CD4-positive, alpha-beta T cell treated with Interleukin-12 subunit alpha and Interleukin-12 subunit beta, for 1 hour (primary cell): ENCODE measurements at regions not wholly inside any gene's neighbourhood (a gene's known extent, or its start where the extent isn't known, plus 50 kb on each side); places are given as distances from the start of the nearest gene placed in this dataset.
"Not testable (repeated sequence)": the region's sequence is repeated elsewhere in the genome, so short reads cannot be mapped to it uniquely, and the experiment has no call there.

Experiments used
- DNase-seq: peaks from one replicate; pipeline ENCODE4 v3.0.0-alpha.2; 2020

GRCh38 chr3:144477593-144477992 lies 506.0 kb downstream of the DIPK2A start:
- no peak for DNase-seq

DNA sequence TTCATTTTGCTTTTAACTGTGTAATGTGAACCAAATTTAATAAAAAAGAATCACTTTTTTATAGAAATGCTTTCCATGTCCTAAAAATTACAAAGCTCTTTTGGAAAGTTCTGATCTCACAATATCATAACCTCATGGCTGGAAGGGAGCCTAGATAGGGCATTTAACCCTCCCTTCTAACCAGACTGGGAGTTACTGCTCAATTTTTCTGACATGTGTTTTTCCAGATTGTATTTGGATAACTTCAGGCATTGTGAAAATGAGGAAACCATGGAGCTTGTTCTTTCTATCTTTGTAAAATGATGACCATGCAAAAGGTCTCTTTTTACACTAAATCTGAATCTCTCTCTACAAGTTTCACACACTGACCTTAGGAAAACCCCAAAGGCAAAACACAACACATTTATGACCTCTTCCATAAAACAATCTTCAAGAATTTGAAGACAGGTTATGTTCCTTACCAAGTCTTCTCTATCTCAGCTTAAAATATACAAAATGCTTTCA lies 508.8 kb downstream of the DIPK2A start:
- DNase-seq: no peak

GRCh38 chr3:144482876-144483275 lies 511.3 kb downstream of the DIPK2A start:
- no peak for DNase-seq

DNA sequence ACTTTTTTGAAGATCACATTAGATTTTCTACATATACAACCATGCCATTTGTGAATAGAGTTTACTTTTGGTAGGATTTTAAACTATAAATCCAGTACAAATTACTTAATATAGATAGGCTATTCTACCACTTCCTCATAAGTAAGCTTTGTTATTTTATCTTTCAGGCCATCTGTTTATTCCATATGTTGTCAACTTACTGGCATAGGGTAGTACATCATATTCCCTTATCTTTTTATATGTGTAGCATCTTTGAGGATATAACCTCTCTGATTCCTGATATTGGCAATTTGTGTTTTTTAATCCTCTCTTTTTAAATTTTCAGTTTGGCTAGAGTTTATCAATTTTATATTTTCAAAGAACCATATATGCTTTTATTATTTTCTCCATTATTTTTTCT lies 515.4 kb downstream of the DIPK2A start:
- DNase-seq: no peak

- DNase-seq: no peak
These were observed 517.3 kb downstream of the DIPK2A start for GRCh38 chr3:144488927-144489326.

- DNase-seq: no peak
These were observed 519.7 kb downstream of the DIPK2A start for GRCh38 chr3:144491333-144491732.

DNA sequence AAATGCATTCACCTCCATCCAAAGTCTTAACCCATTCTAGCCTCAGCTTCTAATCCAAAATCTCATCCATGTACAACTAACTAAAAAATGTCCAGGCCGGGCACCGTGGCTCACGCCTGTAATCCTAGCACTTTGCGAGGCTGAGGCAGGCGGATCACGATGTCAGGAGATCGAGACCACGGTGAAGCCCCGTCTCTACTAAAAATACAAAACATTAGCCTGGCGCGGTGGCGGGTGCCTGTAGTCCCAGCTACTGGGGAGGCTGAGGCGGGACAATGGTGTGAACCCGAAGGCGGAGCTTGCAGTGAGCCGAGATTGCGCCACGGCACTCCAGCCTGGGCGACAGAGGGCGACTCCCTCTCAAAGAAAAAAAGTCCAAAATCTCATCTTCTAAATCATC lies 523.0 kb downstream of the DIPK2A start:
- not testable (repeated sequence) for DNase-seq

DNA sequence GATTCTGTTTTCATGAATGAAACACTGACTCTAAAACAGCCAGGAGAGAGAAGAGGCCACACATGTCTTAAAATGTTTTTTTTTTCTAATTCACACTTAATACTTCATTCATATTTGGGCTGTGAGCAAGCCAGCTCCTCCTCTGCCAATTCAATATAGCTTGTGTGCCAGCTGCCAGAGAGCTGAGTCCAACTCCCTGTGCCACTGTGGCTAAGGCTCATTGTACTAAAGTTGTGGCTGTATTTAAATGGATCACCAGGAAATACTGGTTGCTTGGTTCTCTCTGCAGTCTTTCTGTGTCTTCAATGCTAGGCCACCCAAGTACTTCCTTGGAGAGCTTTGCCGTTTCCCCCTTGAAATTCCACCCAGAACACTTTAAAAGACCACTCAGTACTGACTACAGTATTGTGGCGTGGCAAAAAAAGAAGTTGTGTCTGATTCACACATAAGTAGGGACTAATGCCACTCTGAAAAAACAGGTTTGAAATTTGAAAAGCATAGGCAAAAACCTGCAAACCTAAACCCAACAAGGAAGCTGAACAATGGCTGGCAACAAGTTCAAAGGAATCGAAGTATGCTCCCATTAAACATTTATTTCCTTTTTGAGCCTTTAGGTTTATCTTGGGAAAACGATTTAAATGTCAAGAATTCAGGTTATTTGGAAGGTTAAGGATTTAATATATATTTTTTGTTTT lies 524.7 kb downstream of the DIPK2A start:
- DNase-seq: no peak

DNA sequence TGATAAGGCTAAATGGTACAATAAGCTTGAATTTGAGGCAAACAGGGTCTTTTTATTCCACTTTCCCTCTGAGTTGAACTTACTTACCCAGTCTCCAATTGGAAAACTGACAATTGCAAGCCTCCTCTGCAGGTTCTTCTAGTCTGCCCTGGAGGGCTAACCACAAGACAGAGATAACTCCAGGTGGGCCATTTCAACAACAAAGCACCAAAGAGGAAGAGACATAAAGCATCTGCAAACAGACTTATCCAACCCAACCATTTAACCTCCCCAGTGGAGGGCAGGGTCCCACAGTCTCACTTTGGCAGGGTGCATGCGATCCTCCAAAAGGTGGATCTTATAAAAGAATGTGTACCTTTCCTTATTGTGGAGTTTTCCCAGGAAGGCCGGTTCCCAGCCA lies 525.8 kb downstream of the DIPK2A start:
- DNase-seq: no peak

DNA sequence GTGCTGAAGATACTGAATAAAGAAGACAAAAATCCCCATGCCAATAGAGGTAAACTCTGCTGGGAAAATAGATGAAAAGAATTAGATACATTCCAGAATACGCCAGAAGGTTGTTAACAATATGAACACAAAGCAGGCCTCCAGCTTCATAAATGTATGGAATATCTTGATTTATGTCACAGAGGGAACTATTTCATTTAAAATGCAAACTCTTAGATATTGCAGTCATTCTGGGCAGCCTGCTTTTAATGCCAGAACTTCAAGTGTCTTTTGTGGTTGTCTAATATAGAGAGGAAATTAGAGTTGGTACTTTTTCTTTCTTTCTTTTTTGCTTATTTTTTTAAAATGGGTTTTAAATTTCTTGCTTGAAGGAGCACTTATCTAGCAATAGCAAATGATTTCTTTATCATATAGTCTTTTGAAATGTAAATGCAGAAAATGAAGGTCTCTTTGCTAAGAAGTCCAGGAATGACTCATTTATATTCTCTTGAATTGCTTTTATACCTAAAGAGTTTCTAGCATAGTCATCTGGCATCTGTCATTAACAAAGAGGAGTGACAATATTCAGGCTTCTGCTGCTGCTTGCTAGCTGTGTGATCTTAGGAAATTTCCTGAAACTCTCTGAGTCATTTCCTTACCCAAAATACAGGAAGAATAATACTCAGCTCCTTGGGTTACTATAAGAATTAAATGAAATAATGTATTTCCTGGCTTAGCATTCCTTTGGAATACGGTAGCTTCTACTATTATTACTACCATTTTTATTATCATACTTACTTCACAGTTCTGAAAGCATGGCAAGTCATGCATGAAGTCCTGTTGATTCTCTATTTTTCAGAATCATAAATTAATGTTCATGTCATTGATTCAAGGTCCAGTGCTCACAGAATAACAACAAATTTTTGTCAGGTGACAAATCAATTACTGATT lies 527.6 kb downstream of the DIPK2A start:
- no peak for DNase-seq

GRCh38 chr3:144501467-144501866 lies 529.8 kb downstream of the DIPK2A start:
- DNase-seq: no peak

GRCh38 chr3:144502402-144502801 lies 530.8 kb downstream of the DIPK2A start:
- DNase-seq: no peak

DNA sequence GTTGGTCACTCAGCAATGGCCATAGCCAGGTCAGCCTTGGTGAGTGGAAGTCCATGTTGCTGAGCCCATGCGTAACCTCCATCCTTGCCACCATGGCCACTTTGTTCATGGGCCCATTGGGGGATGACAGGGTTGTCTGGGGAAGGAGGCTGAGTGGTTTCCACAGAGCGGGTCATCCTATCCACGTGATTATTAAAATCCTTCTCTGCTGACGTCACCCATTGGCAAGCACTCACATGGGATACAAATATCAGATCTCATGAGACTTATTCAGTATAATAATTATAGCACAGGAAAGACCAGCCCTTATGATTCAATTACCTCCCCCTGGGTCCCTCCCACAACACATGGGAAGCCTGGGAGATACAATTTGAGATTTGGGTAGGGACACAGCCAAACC lies 534.8 kb downstream of the DIPK2A start:
- not testable (repeated sequence) for DNase-seq

DNA sequence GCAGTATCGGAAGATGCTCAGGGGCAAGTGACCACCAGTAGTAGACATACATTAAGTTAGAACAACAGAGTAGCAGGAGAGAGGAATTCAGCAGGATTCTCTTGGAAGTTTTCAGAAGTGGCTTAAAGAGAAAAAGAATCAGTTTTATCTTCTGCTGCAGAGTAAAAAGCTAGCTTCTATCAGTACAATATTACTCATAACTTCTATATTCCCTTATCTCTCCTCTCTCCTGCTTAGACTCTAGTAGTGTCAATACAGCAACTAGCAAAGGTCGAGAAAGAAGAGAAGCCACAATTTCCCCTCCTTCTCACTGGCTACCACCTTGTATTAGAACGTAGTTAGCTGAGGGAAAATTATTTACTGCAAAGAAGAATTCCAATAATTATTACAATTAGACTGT lies 539.7 kb downstream of the DIPK2A start:
- DNase-seq: no peak

DNA sequence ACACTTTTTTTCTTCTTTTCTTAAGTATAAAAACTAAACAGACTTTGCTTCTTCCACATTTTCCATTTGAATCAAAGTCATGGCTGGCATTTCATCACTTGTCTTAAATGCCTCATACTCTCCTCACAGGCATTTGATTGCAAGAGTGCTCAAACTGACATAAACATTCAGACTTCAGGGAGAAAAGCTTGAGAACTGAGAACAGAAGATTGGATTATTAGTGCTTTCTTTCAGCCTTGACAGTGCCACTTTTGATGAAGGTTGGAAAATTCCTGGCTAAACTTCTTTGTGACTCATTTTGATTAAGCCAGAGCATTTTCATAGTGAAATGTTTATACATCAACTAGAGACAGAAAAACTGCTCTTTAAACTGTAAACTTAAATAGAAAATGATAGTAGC lies 544.4 kb downstream of the DIPK2A start:
- DNase-seq: no peak

- no peak for DNase-seq
These were observed 545.0 kb downstream of the DIPK2A start for GRCh38 chr3:144516589-144516988.

DNA sequence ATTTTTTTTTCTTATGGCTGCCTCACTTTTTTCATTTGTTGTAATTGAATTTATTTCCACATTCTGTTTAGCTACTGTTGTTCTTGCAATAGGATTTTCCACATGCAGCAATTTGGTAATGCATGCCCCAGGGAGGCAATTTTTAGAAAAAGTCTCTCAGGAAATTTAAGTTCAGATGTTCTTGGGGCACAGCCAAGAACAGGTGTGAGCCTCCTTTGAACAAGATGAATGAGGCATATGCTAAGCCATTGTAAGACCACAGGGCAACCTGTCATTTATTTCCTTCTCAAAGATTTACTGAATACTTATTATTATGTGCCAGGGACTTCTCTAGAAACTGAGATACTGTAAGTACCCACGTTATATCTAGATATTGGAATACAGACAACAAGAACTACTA lies 549.5 kb downstream of the DIPK2A start:
- no peak for DNase-seq

DNA sequence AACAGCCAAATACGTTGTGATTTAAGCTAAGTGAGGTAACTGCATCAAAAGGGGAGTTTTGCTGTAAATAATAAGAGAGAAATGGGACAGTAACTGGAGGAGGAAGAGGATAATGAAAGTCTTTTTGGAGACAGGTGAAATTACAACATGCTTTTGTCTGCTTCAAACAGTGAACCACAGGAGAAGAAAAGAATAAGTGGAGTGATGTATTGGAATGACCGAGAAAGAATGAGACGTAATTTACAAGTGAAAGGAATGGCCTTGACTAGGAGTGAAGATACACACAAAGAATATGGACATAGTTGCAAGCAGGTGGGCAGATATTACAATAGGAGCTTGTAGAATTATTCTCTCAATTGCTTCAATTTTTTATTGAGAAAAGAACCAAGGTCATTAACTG lies 550.8 kb downstream of the DIPK2A start:
- no peak for DNase-seq

DNA sequence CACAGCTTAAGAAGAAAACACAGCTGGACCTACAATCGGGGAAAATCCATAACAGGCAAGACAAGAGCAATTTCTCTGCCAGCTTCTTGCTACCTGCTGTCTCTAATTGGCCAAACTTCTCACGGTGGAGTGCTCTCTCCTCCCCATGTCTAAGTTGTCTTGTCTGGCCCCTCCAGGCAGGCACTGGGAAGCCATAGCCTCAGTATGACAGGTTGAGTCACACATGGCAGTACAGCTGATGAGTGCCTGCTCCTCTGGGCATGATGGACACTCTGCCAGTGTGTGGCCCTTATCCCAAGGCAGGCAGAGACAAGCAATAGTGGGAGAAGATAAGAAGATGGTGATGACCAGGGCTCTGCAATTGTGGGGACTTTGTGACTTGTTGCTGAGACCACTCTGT lies 551.8 kb downstream of the DIPK2A start:
- DNase-seq: no peak

GRCh38 chr3:144524531-144524930 lies 552.9 kb downstream of the DIPK2A start:
- no peak for DNase-seq

DNA sequence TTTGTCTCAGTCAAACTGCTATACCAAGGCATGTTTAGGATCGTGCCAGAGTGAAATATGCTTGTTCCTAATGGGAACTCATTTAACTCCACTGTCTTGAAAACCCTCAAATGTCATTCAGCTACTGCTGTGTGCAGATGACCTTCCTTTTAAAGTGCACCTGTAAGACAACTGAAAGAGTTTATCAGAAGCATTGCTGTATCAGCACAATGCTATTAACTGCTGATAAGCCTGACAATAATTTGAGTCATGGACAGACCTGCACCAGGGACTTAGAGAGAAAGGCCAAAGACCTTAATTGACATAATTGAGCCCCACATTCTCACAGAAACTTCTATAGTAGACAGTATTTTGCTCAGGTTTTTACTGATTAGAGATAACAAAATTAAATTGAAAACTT lies 557.9 kb downstream of the DIPK2A start:
- DNase-seq: no peak

GRCh38 chr3:144544871-144545270 lies 573.2 kb downstream of the DIPK2A start:
- DNase-seq: no peak

GRCh38 chr3:144546539-144546938 lies 574.9 kb downstream of the DIPK2A start:
- no peak for DNase-seq

DNA sequence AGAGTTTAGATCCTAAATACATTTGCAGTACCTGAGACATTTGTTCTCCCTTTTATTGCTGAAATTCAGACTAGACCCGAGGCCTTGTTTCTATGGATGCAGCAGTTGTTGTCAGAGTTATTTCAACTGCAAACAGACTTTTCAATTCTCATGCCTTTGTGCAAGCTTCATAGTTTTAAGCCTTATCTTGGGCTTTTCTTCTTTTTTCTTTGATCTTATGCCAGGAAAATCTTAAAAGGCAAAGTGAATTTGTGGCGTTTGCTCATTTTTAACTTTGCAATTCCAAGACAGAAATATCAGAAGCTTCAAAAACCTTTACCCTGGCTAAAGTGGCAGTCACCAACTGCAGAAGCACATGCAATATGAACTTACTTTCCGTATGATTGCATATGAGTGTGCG lies 576.7 kb downstream of the DIPK2A start:
- DNase-seq: no peak
